IMR-90 (cell line): ENCODE measurements at regions not wholly inside any gene's neighbourhood (a gene's known extent, or its start where the extent isn't known, plus 50 kb on each side); places are given as distances from the start of the nearest gene placed in this dataset.

Experiments
- ATAC-seq: fragments of 200-7000 bp; cut with Tn5 transposase; 2 replicates; pipeline ENCODE4 v1.9.1; 2020; ENCODE audit warnings: low read depth, mild to moderate bottlenecking, moderate library complexity
- BruUV-seq: library from RNA; stranded (reverse); fragments of 400-500 nt; replicated peaks from 2 replicates; lab custom pipeline; 2021; lab: Mats Ljungman, UMichigan
- CTCF ChIA-PET: fragments of 300-600 bp; formaldehyde crosslinking; extraction: SDS; loops from one replicate; lab custom pipeline; 2021; ENCODE audit warnings: antibody characterized with exemption; lab: Yijun Ruan, JAX
- POLR2A ChIA-PET: fragments of 300-600 bp; sonication (Branson Sonifier 250); formaldehyde crosslinking; loops from one replicate; lab custom pipeline; 2022; ENCODE audit warnings: antibody characterized with exemption; ENCODE audit not compliant: unreplicated experiment; lab: Charles Lee
- DNase-seq: peaks from one replicate; pipeline ENCODE4 v3.0.0; 2013
- H2AFZ ChIP-seq: replicated peaks from 2 replicates; pipeline ENCODE3; 2013; ENCODE audit warnings: low read length, mild to moderate bottlenecking; ENCODE audit not compliant: poor library complexity
- H2AK5ac ChIP-seq: 2 replicates; pipeline ENCODE4 v1.6.1; 2013; ENCODE audit warnings: low read depth, low read length, inconsistent platforms
- H2AK9ac ChIP-seq: replicated peaks from 2 replicates; pipeline ENCODE3; 2013; ENCODE audit warnings: mild to moderate bottlenecking, low read depth, low read length, moderate library complexity; ENCODE audit not compliant: poor library complexity
- H2BK120ac ChIP-seq: 2 replicates; pipeline ENCODE4 v1.6.1; 2013; ENCODE audit warnings: low read depth, low read length, inconsistent platforms
- H2BK15ac ChIP-seq: 3 replicates; pipeline ENCODE4 v1.6.1; 2013; ENCODE audit warnings: low read depth, low read length, inconsistent platforms
- H2BK20ac ChIP-seq: 2 replicates; pipeline ENCODE4 v1.6.1; 2013; ENCODE audit warnings: low read depth, mild to moderate bottlenecking, inconsistent platforms, low read length, moderate library complexity
- H2BK5ac ChIP-seq: 2 replicates; pipeline ENCODE4 v1.6.1; 2013; ENCODE audit warnings: mild to moderate bottlenecking, low read depth, low read length, inconsistent platforms; ENCODE audit not compliant: poor library complexity, severe bottlenecking
- H3K14ac ChIP-seq: replicated peaks from 2 replicates; pipeline ENCODE4 v1.6.1; 2013; ENCODE audit warnings: low read depth, low read length, inconsistent platforms
- H3K18ac ChIP-seq: 2 replicates; pipeline ENCODE4 v1.6.1; 2013; ENCODE audit warnings: low read depth, low read length, control low read depth
- H3K23ac ChIP-seq: 2 replicates; pipeline ENCODE4 v1.6.1; 2013; ENCODE audit warnings: low read depth, low read length, inconsistent platforms
- H3K27ac ChIP-seq: 2 replicates; pipeline ENCODE4 v1.5.1; 2013; ENCODE audit warnings: mild to moderate bottlenecking, control low read depth, low read length; ENCODE audit not compliant: insufficient read depth
- H3K27me3 ChIP-seq: 2 replicates; pipeline ENCODE4 v1.6.1; 2013; ENCODE audit warnings: low read length; ENCODE audit not compliant: control insufficient read depth, insufficient read depth
- H3K36me3 ChIP-seq: 2 replicates; pipeline ENCODE4 v1.6.1; 2013; ENCODE audit warnings: low read length, mixed read lengths; ENCODE audit not compliant: control insufficient read depth, insufficient read depth
- H3K4ac ChIP-seq: 2 replicates; pipeline ENCODE4 v1.6.1; 2013; ENCODE audit warnings: low read depth, low read length, inconsistent platforms
- H3K4me1 ChIP-seq: 2 replicates; pipeline ENCODE4 v1.6.1; 2013; ENCODE audit warnings: low read length, mixed read lengths; ENCODE audit not compliant: control insufficient read depth, insufficient read depth
- H3K4me2 ChIP-seq: 2 replicates; pipeline ENCODE4 v1.6.1; 2013; ENCODE audit warnings: low read depth, mild to moderate bottlenecking, control low read depth, low read length, moderate library complexity
- H3K4me3 ChIP-seq: 2 replicates; pipeline ENCODE4 v1.5.1; 2013; ENCODE audit warnings: low read depth, mild to moderate bottlenecking, control low read depth, low read length, moderate library complexity; ENCODE audit not compliant: insufficient read depth
- H3K56ac ChIP-seq: 2 replicates; pipeline ENCODE4 v1.6.1; 2013; ENCODE audit warnings: low read length, inconsistent platforms; ENCODE audit not compliant: insufficient read depth; ENCODE audit errors: extremely low read depth
- H3K79me1 ChIP-seq, 2 experiments: 2 replicates each; pipeline ENCODE4 v1.6.1; 2013; ENCODE audit warnings: low read length in 2 of 2, inconsistent platforms in 1 of 2, low read depth in 1 of 2
- H3K9ac ChIP-seq: 2 replicates; pipeline ENCODE4 v1.6.1; 2013; ENCODE audit warnings: low read depth, low read length, control low read depth
- H3K9me1 ChIP-seq: 2 replicates; pipeline ENCODE4 v1.6.1; 2013; ENCODE audit warnings: low read length, inconsistent platforms; ENCODE audit not compliant: insufficient read depth
- H3K9me3 ChIP-seq: 2 replicates; pipeline ENCODE4 v1.6.1; 2013; ENCODE audit warnings: low read length; ENCODE audit not compliant: control insufficient read depth, insufficient read depth
- H4K20me1 ChIP-seq: 2 replicates; pipeline ENCODE4 v1.6.1; 2013; ENCODE audit warnings: low read length, inconsistent platforms; ENCODE audit not compliant: insufficient read depth
- H4K5ac ChIP-seq: 2 replicates; pipeline ENCODE4 v1.6.1; 2013; ENCODE audit warnings: mild to moderate bottlenecking, low read depth, low read length, control low read depth
- H4K8ac ChIP-seq, 2 experiments: 2 replicates each; pipeline ENCODE4 v1.6.1; 2013; ENCODE audit warnings: low read depth in 2 of 2, low read length in 2 of 2, control low read depth in 1 of 2, inconsistent platforms in 1 of 2
- H4K91ac ChIP-seq: 2 replicates; pipeline ENCODE4 v1.6.1; 2013; ENCODE audit warnings: low read depth, low read length, inconsistent platforms; ENCODE audit not compliant: insufficient read depth
- BHLHE40 ChIP-seq: fragments of 150-350 bp; IDR thresholded peaks from 2 replicates; pipeline ENCODE4 v1.6.1; 2016; ENCODE audit warnings: mild to moderate bottlenecking, low read depth, low read length
- CEBPB ChIP-seq: IDR thresholded peaks from 2 replicates; pipeline ENCODE4 v1.6.1; 2012; ENCODE audit warnings: low read depth, low read length, improper control_type of control experiment
- CHD1 ChIP-seq: IDR thresholded peaks from 2 replicates; pipeline ENCODE4 v1.6.1; 2012; ENCODE audit warnings: low read depth, low read length, improper control_type of control experiment
- CTCF ChIP-seq: conservative IDR thresholded peaks from 2 replicates; pipeline ENCODE4 v1.5.1; 2012; ENCODE audit warnings: mild to moderate bottlenecking, low read depth, low read length, improper control_type of control experiment
- ELK1 ChIP-seq: fragments of 150-350 bp; IDR thresholded peaks from 2 replicates; pipeline ENCODE4 v1.6.1; 2016; ENCODE audit warnings: low read depth, mild to moderate bottlenecking, low read length, moderate library complexity, borderline replicate concordance
- FOS ChIP-seq: fragments of 150-350 bp; IDR thresholded peaks from 2 replicates; pipeline ENCODE4 v1.6.1; 2016; ENCODE audit warnings: low read depth, low read length
- MAFK ChIP-seq: IDR thresholded peaks from 2 replicates; pipeline ENCODE4 v1.6.1; 2012; ENCODE audit warnings: low read depth, low read length, improper control_type of control experiment
- MAZ ChIP-seq: IDR thresholded peaks from 2 replicates; pipeline ENCODE4 v1.6.1; 2012; ENCODE audit warnings: low read depth, mild to moderate bottlenecking, low read length, improper control_type of control experiment, moderate library complexity, borderline replicate concordance
- MXI1 ChIP-seq: IDR thresholded peaks from 2 replicates; pipeline ENCODE4 v1.6.1; 2012; ENCODE audit warnings: low read depth, mild to moderate bottlenecking, low read length, moderate library complexity, borderline replicate concordance
- NFE2L2 ChIP-seq: fragments of 150-350 bp; IDR thresholded peaks from 2 replicates; pipeline ENCODE4 v1.6.1; 2016; ENCODE audit warnings: low read depth, mild to moderate bottlenecking, low read length
- POLR2A ChIP-seq: IDR thresholded peaks from 2 replicates; pipeline ENCODE4 v1.6.1; 2012; ENCODE audit warnings: mild to moderate bottlenecking, low read depth, low read length
- RAD21 ChIP-seq: IDR thresholded peaks from 2 replicates; pipeline ENCODE4 v1.6.1; 2012; ENCODE audit warnings: low read length, improper control_type of control experiment
- RFX5 ChIP-seq: IDR thresholded peaks from 2 replicates; pipeline ENCODE4 v1.8.0; 2012; ENCODE audit warnings: low read depth, mild to moderate bottlenecking, low read length, moderate library complexity
- SMC3 ChIP-seq: fragments of 150-350 bp; IDR thresholded peaks from 2 replicates; pipeline ENCODE4 v1.6.1; 2016; ENCODE audit warnings: low read depth, mild to moderate bottlenecking, antibody characterized with exemption, low read length, moderate library complexity
- USF2 ChIP-seq: fragments of 150-350 bp; IDR thresholded peaks from 2 replicates; pipeline ENCODE4 v1.6.1; 2017; ENCODE audit warnings: mild to moderate bottlenecking, antibody characterized with exemption, low read length, low read depth
- WGBS, 2 experiments: methylation state at CpG; one replicate each; pipeline versions ENCODE4 v1.1.5 to v1.1.7; 2013; ENCODE audit warnings: missing lambda C conversion rate in 2 of 2; ENCODE audit not compliant: insufficient read length in 1 of 2; ENCODE audit errors: extremely low coverage in 2 of 2; 5-methylcytosine and 5-hydroxymethylcytosine counted together
- dilution Hi-C: fragments of 300-500 bp; cut with HindIII; formaldehyde crosslinking; loops from one replicate; pipeline ENCODE4 v1.14.3; 2018; ENCODE audit warnings: low sequenced_read_pairs; ENCODE audit not compliant: unreplicated experiment
- in situ Hi-C: fragments of 300-500 bp; cut with MboI; formaldehyde crosslinking; loops from 3 replicates; pipeline ENCODE4 v1.14.3; 2019; ENCODE audit warnings: low sequenced_read_pairs, inconsistent platforms, mixed read lengths
- intact Hi-C: fragments of 100-400 bp; cut with micrococcal nuclease; formaldehyde crosslinking; loops from 2 replicates; pipeline ENCODE4 v1.10.0; 2022

- H3K4me3 ChIP-seq, result no peak overlapping the region
- H3K4me2 ChIP-seq, result no peak overlapping the region; the same call in 1 of the 2 replicates
- H4K20me1 ChIP-seq, result no peaks in the 10 kb centered on the region
- no peaks in the 10 kb centered on the region for H3K4me1 ChIP-seq
- no peaks in the 10 kb centered on the region for H3K27me3 ChIP-seq
- dilution Hi-C loops, result loop anchor here (25.0 kb wide), 1 partner anchor 181 kb away; no protein-coding TSS in a partner anchor
- H3K18ac ChIP-seq, result no peak overlapping the region; the same call in 1 of the 2 replicates
- peak overlapping the region; percentile 43 for H4K91ac ChIP-seq
- ChIA-PET POLR2A (interaction anchor here (1.0 kb wide), 1 partner anchor 9 kb away, joined by 5 read pairs; no protein-coding TSS in a partner anchor), CTCF (interaction anchor here (1.0 kb wide), 1 partner anchor 9 kb away, joined by 4 read pairs; no protein-coding TSS in a partner anchor)
- H3K56ac ChIP-seq, result peak overlapping the region; percentile 40; the same call in 1 of the 2 replicates
- no peaks in the 10 kb centered on the region for H3K9me1 ChIP-seq
- H2BK20ac ChIP-seq, result peak overlapping the region; percentile 92
- H3K27ac ChIP-seq, result no peak overlapping the region
- ATAC-seq, result peak; percentile 99
- no peaks in the 10 kb centered on the region for H3K9me3 ChIP-seq
- H2AK5ac ChIP-seq, result peak overlapping the region; percentile 45; the same call in 1 of the 2 replicates
- DNase-seq, result peak; percentile 87
- H3K4ac ChIP-seq, result peak overlapping the region; percentile 56; the same call in 1 of the 2 replicates
- peak overlapping the region in 1 of 2 experiments; percentile 85; a peak in 2 of 4 replicates for H4K8ac ChIP-seq
- 38% methylated on average over 1 of the region's 1 CpG; no CpG with 5 or more reads in 1 of the 2 experiments for WGBS, 2 experiments
- in situ Hi-C loops, result loop anchor here (25.0 kb wide), 1 partner anchor 906 kb away; no protein-coding TSS in a partner anchor
- peak overlapping the region; percentile 46 for H2BK5ac ChIP-seq
- no TSS peak for BruUV-seq
- 0 out of 2 replicates have a peak overlapping the region, but pooled peaks have one; percentile 7 for H3K23ac ChIP-seq
- no peak overlapping the region for H4K5ac ChIP-seq
- no peak overlapping the region for H3K9ac ChIP-seq
- intact Hi-C loops, result no loop called here
- H2AK9ac ChIP-seq, result no peak overlapping the region
- peak overlapping the region; percentile 82 for H2BK120ac ChIP-seq
- H3K79me1 ChIP-seq, result no peaks in the 10 kb centered on the region
- peak overlapping the region; percentile 80 for H2AFZ ChIP-seq
- H3K14ac ChIP-seq, result peak overlapping the region; percentile 16; the same call in 1 of the 2 replicates
- H2BK15ac ChIP-seq, result 0 out of 3 replicates have a peak overlapping the region, but pooled peaks have one; percentile 64
- H3K36me3 ChIP-seq, result no peaks in the 10 kb centered on the region
- TF ChIP-seq MXI1 (no peak), ELK1 (no peak), POLR2A (no peak), CTCF (no peak), MAFK (peak; percentile 20; the same call in 1 of the 2 replicates), FOS (no peak), CHD1 (no peak), RAD21 (no peak), MAZ (peak; percentile 33; the same call in 1 of the 2 replicates), SMC3 (no peak), NFE2L2 (peak; percentile 92), RFX5 (no peak), CEBPB (peak; percentile 88), BHLHE40 (peak; percentile 56; the same call in 1 of the 2 replicates), USF2 (no peak)
Measured at GRCh38 chr6:71181565-71181964, 107.0 kb upstream of the OGFRL1 start.
